NCI-H2107 treated with DMSO at 0.1 percent for 48 hours (cell line): ENCODE measurements at regions not wholly inside any gene's neighbourhood (a gene's known extent, or its start where the extent isn't known, plus 50 kb on each side); places are given as distances from the start of the nearest gene placed in this dataset.

ENCODE experiments used
- DNase-seq: peaks from one replicate; lab custom pipeline; 2025; ENCODE audit not compliant: unreplicated experiment; lab: John Stamatoyannopoulos, UW

DNA sequence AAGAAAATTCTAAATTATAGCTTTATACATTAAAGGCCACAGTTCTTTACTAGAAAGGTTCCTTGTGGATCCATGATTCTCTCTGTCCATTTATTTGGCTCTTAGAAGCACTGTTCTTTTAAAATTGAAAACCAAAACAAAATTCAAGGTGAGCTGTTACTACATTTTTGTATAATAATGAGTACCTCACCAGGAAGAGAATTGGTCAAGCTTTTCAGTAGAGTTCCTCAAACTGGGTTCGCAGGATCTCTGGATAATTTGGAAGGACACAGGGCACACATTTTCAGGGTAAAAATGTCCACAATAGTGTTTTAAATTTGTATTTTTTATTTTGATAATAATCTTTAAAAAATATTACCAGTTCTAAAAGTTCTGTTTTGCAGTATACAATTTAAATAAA lies 93.0 kb downstream of the PPP1R3A start:
- DNase-seq, result no peak

DNA sequence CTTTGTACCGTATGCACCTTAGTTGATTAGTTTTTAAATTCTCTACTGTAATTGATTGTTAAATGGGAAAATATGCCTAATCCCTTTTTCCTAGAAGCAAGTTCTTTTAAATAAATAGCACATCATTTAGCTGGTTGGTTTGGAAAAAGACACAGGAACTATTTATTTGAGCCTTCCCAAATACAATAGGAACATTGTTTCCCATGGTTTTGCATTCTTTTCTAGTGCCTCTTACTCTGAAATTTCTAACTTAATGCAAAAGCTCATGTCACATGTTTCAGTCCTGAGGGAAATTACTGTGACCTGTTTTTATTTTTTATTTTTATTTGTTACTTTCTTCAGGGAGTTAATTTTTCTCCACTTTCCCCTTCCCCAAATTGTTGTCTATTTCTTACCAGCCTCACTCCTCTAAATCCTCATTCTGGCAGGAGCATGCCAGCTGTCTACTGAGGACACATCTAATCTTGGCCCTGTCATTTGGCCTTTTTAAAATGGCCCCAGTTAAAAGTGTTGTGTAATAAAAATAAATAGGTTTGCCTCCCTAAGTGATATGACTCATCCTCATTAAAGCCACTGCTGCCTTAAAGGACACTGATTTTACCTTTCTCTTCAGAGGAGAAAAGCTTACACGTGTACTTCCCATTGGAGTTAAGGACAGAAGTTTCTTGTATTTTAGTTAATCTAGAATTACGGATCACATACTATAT lies 94.5 kb downstream of the PPP1R3A start:
- no peak for DNase-seq

DNA sequence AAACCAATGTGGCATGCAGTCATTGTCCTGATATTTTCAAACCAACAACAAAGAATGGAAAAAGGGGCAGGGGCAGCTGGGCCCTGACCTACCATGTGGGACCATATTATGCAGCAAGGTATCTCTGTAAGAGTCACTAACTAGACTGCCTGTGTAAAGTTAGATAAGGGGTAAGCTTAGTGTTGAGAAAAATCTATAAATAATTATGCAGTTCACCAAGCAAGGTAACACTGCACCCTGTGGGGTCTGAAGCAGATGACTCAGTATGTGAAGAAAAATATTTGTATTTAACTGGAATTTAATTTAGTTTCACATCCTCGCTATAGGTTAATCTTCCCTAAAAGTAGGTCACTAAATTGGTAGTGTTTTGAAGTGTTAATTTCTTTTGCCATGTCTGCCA lies 99.3 kb downstream of the PPP1R3A start:
- no peak for DNase-seq

DNA sequence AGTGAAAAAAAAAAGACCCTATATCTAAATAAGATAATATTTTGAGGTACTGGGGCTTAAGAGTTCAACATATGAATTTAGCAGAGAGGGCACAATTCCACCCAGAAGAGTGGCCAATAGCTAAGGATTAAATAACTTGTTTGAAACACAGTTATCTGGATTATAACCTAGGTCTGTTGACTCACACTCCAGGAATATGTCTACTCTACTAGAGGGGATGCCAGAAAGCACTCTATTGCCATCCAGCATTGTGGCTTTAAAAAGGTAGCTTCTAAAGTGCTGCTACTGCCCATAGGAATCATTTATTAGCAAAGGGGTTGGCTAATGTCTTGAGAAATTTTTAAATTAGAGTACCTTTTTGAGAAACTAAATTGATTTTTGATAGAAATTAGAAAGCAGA lies 102.2 kb downstream of the PPP1R3A start:
- DNase-seq, result no peak

DNA sequence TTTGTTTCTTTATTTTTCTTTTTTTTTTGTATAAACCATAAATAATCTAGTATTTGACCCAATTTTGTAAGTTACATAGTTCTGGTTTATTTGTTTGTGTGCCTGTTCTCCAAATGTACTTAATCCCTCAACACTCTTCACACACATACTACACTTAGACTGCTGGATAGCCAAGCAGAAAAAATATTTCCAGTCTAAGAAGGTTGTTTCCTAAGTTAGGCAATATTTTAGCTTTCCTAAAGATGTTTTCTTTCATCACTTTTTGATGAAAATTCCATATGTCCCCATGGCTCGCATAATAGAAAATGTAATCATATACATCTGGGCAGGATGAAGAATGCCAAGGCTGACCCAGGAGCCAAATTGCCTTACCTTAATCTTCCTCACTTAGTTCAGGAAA lies 105.3 kb downstream of the PPP1R3A start:
- DNase-seq, result no peak

DNA sequence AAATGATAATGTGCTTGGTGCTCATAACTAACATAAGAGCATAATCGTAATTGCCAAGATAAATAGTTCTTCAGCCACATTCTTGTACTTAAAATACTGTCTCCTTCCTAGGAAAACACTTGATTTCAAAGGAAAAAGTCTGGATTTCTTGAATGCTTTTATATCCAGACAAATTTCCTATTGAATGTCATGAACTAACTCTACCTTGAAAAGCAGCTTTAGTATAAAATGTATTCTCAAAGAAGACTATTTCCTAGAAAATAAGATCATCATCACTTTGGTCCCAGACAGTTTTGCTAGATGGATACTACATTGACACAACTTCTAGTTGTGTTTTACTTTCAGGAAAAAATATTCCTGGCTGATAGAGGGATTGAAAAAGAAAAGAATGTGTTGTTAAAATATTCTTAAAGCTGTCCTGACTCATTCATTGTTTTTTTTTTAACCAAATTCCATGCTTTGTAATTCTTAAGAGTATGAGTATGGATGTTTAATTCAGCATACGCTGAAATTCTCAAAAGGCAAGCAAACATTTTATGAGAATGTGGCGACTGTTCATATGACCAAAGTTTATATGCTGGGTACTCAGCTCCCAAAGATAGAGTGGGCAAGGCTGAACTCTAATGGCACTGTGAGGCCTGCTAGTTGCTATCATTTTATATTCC lies 106.1 kb downstream of the PPP1R3A start:
- no peak for DNase-seq

DNA sequence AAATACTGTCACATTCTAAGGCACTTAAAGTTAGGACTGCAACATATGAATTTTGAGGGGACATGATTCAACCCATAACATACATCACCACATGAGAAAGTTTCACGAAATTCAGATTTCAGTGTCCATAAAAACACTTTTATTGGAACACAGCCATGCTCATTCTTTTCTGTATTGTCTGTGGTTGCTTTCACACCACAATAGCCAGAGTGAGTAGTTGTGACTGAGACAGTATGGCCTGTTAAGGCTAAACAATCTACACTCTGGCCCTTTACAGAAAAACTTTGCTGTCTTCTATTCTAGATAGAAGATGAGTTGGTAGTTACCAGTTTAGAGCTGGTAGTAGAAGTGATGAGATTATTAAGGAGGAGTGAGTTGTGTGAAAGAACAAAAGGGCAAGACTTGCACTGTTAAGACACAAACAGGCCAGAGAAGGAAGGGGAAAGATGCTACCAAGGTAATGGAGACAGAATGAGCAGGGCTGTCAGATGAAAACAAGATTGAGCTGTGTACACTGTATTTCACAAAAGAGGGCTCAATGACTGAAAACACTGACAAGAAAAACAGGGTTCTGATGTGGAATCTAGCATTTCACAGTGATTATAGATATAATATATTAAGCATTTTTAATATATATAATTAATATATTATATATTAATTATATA lies 108.6 kb downstream of the PPP1R3A start:
- DNase-seq, result no peak

DNA sequence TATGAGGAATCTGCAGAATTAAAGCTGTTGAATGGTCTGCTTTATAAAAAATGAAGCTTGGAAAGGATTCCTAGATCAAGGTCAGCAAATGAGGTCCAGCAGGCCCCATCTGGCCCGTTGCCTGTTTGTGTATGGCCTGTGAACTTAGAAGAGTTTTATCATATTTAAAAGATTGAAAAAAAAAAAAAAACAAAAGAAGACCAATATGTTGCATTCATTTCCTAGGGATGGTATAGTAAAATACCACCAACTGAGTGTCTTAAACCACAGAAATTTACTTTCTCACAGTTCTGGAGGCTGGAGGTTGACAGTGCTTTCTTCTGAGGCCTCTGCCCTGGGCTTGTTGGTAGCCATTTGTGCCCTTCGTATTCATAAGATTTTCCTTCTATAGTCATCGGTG lies 109.2 kb downstream of the PPP1R3A start:
- no peak for DNase-seq

DNA sequence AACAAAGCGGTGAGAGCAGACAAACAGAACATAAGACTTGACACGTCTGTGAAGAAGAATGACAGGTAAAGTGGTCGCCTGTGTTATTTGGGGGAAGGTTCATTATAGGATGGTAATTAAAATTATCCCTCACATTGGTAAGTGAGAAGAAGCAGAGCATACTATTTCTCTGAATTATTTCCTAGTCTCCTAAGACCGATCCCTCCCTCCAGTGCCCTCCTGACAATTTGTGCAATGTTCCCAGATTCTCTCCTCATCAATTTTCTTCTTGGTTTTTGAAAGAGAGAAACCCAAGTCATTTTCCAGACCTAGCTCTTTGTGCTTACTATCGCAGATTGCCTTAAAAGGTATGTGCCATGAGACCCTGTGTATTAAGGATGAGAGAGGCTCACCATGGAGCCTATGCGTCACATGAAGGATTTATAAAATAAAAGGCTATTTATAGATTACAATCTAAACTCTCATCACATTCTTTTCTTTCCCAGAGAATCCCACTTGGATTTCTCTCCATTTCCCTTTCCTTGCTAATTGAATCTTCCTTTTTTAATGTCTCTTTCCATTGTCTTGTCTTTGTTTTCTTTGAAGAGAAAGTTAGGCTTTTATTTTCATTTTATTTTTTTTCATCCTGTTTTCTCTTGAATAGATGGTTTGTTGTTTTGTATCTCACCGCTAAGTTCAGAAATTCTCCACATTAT lies 112.0 kb downstream of the PPP1R3A start:
- DNase-seq, result no peak

DNA sequence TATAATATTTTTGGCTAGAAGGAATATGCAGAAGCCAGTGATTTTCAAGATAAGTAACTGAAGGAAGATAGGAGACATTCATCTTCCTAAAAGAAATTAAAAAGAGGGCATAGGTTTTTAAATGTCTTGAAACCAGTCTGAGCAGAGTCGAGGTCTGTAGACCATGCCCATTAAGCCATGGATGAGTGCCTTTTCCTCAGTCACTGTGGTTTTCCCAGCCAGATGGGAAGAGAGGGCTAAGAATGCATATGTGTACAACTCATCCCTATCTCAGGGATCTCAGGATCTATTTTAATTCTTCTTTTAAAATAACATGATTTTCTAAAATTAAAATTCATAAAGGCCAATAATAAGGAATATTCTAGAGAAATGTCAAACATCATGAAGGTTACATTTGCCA lies 112.8 kb downstream of the PPP1R3A start:
- no peak for DNase-seq

DNA sequence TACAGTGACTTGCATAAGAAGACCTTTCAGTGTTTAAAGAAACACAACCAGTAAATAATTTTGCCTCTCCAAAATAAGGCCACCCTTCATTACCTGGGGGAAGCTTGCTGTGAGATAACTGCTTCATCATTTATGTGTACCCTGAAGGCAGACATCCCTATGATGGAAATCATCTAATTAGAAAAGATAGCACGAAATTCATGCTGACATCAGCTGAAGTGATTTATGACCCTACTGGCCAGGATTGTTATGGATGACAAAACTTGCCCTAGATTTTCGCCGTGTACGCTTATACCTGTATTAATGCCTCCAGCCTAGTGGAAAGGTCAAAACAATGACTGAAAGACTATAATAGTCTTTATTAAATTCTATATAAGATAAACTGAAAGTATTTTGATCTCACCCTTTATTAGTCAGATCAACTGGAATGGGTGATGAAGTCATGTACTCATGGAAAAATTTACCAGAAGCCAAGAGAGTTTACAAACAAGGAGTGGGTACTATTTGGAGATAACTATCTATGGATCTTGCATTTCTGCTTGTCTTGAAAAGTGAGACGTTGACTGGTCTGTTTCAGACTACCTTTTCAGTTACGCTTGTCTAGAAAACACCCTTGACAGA lies 114.2 kb downstream of the PPP1R3A start:
- no peak for DNase-seq

DNA sequence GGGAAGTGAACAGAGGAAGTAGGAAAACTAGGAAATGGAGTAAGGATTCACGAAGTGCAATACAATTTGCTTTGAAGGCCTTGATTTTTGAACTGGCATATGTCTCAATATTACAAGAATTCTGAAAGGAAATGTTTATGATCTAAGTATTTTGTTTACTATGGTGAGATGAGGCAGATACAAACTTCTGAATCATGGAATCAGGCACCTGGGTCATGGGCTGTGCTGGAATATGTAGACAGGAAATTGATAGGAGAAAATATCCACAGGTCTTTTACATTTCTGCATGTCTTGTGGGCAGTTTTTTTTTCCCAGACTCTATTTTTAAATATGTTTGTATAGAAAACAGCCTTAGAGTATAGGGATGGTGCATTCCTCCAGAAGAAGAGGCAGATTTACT lies 117.1 kb downstream of the PPP1R3A start:
- DNase-seq, result no peak

DNA sequence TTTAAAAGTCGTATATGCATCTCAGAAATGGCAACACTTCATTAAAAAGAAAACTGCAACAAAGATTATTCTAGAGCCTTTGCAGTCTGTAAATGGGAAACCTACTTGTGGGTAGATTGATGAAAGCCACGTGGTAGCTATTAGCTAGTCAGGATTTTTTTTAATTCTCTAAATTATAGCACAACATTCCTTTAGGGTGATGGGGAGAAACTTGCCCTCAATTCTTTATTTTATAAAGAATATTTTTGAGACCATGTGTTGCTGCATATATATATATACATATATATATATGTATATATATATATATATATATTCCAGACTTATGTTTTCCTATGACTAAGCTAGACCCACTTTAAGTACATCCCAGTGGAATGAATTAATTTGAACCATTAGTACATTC lies 118.0 kb downstream of the PPP1R3A start:
- no peak for DNase-seq

DNA sequence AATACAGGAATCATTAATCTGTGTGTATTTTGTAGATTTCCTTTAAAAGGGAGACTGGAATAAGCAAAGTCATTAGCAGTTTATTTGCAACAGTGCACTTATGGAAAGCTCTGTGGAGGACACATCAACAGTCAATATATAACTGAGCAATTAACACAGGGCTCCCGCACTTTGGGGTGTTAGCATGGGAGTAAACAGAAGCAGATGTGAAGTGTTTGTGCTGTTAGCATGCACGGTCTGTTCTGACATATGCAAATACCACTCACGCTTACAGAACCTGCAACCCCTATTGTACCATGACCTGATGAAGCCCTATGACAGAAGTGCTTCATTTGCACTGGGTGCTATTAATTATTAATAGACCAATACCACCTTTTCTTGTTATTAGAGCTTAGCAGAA lies 118.9 kb downstream of the PPP1R3A start:
- DNase-seq, result no peak

DNA sequence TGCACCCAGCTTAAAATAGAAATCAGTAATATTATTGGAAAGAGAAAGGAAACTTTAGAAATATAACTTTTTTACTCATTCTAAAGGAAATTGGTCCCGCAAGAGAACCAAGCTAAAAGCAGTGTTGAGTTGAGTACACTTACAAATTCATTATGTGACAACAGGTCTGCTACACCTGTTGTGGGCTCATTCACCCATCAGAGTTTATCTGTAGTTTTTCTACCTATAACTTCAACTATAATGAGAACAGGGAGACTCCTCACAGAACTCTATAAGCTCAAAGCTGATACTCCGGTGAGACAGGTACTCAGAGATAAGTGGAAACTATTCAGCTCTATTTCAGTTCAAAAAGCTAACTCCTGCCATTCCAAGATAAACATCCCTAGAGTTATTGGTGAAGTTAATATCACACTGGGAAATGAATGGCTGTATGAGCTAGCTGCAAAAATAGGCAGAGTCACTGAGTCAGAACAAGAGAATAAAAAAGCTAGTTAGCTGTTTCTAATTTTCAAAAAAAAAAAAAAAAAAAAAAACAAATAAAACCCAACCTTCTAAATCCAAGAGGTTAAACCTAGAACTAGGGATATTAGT lies 121.3 kb downstream of the PPP1R3A start:
- DNase-seq, result no peak

DNA sequence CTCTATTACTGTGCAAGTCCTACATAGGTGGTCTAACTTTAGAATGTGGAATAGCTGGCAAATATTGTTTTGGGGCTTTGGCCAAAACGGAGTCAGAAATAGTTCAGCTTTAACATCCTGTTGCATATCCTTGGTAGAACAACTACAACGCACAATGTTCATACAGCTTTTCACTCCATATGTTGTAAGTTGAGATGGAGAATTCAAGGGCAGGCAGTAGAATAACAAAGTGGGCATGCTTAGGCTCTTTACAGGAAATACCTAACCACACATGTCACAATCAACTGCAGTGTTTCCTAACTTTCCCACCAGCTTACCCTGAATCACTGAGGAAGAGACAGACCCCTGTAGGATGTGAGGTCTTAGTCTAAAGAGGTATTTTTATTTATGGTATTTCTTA lies 122.3 kb downstream of the PPP1R3A start:
- no peak for DNase-seq

DNA sequence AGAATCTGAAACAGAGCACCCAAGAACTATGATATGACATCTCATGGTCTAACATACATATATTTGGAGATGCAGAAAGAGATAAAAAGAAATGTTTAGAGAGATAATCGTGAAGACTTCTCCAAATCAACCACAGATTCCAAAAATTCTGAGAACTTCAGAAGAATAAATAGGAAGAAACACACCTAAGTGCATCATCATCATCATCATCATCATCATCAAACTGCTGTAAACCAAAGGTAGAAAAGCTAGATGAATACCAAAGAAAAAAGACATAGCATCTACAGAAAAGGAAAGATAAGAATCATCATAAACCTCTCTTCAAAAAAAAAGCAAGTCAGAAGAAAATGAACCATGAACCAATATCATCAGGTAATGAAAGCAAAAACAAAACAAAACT lies 124.2 kb downstream of the PPP1R3A start:
- no peak for DNase-seq

DNA sequence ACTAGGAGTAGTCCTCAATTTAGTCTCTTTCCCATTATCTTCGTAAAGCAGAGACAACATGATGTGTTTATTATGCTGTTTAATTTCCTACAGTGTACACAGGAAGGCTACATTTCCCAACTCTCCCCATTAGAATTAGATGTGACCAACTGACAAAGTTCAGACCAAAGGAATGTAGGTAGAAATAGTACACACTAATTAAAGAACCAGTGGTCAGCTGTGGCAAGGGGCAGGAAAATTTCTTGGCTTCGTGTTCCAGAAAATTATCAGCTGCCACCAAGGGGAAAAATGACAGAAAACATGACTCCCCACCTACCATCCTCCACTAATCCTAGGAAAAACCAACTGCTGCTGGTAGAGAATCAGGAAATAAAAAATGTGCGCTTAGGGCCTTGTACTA lies 125.6 kb downstream of the PPP1R3A start:
- DNase-seq, result no peak

DNA sequence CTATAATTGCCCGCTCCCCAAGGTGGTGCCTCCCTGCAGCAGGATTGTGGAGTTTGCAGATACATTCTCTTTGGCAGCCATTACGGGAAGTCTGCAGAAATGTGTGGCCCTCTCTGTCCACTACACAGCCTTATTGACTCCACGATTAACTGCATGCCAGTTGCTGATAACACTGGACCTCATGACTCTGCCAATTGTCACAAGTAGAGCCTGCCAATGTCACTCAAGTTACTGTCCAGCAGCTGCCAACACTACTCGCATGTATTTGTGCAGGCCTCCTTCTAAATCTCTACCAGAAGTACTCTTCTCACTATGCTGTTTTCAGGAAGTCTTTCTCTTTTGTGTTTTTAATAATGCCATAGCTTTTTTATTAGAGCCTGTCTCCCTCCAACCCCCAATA lies 128.8 kb downstream of the PPP1R3A start:
- no peak for DNase-seq

DNA sequence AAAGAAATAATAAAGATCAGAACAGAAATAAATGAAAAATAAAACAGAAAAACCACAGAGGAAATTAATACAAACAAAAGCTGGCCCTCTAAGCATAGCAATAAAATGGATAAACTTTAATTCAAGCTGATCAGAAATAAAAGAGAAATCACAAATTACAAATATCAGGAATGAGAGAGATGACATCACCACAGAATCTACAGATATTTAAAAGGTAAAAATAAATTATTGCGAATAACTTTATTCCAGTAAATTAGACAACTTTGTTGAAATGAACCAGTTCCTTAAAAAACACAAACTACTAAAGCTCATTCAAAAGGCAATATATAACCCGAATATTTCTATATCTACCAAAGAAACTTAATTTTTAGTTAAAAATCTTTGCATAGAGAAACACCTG lies 131.7 kb downstream of the PPP1R3A start:
- no peak for DNase-seq

DNA sequence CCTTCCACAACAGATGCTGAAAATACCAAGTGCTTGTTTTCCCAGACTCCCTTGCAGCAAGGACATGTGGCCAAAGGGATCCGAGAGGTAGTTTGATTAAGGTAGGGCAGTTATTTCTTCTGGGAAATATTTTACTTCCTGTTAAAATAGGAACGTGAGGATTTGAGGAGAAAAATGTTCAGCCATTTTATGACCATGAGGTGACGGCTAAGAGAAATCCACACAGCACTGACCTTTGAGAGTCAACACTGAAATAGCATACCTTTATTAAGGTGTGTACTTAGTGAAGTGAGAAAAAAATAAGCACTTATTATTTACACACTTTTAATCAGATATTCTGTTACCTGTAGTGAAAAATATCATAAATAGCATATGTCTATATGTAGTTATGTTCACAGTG lies 133.9 kb downstream of the PPP1R3A start:
- DNase-seq, result no peak
